Spleen (tissue), 7 donors: ENCODE measurements at regions not wholly inside any gene's neighbourhood (a gene's known extent, or its start where the extent isn't known, plus 50 kb on each side); places are given as distances from the start of the nearest gene placed in this dataset.

Source experiments
- POLR2AphosphoS5 ChIP-seq, 3 donors: sonication (generic); formaldehyde crosslinking; IDR thresholded peaks; one replicate each; pipeline ENCODE4 v1.5.1; 2017; ENCODE audit warnings: antibody characterized with exemption in 3 of 3
- TF ChIP-seq, protein P1 (sequence below), 11 experiments: fragments of 200-600 bp in 7 of 11; fragments of 450-650 bp in 4 of 11; sonication (generic) in 4 of 11; IDR thresholded peaks in 8 of 11; conservative IDR thresholded peaks in 3 of 11; 1 replicate in 7 of 11; 2 replicates in 4 of 11; pipeline versions ENCODE4 v1.4.0 to v1.8.0; 2016 to 2021; ENCODE audit warnings: antibody characterized with exemption in 11 of 11, inconsistent platforms in 4 of 11, mild to moderate bottlenecking in 1 of 11
- donor health status: DM: no; HTN: no; CAD: no; lungs with moderate emphysema.
- donor health status: DM: no; HTN: no; CAD: no.
- donor health status: DM: no; HTN: no; CAD: no.

DNA sequence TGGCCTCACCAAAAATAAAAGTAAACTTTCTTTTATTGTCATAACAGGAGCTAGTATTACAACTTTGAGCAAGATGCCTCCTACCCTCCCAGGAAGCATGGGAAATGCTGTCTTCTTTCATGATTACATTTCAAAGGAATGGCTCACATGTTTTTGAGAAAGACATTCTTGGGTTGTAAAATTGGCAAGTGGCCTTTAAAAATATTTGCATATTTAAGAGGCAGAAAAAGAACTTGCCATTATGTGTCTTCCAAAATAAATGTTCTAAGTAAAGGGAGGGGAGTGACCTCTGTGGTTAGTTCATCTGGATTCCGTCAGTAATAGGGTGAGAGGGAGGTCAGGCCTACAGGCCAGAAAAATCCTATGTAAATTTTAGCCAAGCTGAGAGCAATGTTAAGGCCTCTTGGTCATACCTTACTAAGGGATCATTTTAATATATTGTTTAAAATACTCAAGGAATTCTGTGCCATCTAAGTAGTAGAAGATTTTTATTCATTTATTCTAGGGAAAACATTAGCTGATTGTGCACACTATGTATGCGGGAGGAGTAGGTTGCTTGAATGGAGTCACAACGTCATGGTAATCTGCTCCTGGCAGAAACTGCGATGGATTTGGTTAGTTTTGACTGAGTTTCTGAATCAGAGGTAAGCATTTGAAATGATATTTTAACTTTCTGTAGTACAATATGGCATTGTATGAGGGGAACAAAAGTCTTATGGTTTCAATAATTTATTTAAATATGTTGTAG, 1485.7 kb upstream of the CDH9 start:
- TF ChIP-seq, protein P1, sequence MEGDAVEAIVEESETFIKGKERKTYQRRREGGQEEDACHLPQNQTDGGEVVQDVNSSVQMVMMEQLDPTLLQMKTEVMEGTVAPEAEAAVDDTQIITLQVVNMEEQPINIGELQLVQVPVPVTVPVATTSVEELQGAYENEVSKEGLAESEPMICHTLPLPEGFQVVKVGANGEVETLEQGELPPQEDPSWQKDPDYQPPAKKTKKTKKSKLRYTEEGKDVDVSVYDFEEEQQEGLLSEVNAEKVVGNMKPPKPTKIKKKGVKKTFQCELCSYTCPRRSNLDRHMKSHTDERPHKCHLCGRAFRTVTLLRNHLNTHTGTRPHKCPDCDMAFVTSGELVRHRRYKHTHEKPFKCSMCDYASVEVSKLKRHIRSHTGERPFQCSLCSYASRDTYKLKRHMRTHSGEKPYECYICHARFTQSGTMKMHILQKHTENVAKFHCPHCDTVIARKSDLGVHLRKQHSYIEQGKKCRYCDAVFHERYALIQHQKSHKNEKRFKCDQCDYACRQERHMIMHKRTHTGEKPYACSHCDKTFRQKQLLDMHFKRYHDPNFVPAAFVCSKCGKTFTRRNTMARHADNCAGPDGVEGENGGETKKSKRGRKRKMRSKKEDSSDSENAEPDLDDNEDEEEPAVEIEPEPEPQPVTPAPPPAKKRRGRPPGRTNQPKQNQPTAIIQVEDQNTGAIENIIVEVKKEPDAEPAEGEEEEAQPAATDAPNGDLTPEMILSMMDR (IDR thresholded peaks at IDR 0.05 in 8 of 11, conservative IDR thresholded peaks at IDR 0.05 in 3 of 11) = no peak
- TF ChIP-seq POLR2AphosphoS5 (IDR thresholded peaks at IDR 0.05) = no peak
